Activated CD8-positive, alpha-beta memory T cell treated with anti-CD3 and anti-CD28 coated beads, Interleukin-2, amount 10 ng/mL, durations not matched to agents 7 days and 5 days (primary cell): ENCODE measurements at regions not wholly inside any gene's neighbourhood (a gene's known extent, or its start where the extent isn't known, plus 50 kb on each side); places are given as distances from the start of the nearest gene placed in this dataset.

Source experiments
- ATAC-seq: fragments of 150-1000 bp; cut with Tn5 transposase; one replicate; pipeline ENCODE4 v1.10.0; 2021; ENCODE audit warnings: moderate library complexity
- CTCF ChIA-PET: fragments of 350-600 bp; sonication (Branson Sonifier 250); formaldehyde crosslinking; loops from one replicate; lab custom pipeline; 2021; ENCODE audit warnings: antibody characterized with exemption; lab: Charles Lee
- DNase-seq: peaks from one replicate; pipeline ENCODE4 v3.0.0-alpha.2; 2020
- H3K27ac Mint-ChIP-seq: one replicate; pipeline ENCODE4 v1.8.0; 2021; ENCODE audit warnings: mild to moderate bottlenecking, mixed read lengths
- H3K27me3 Mint-ChIP-seq: one replicate; pipeline ENCODE4 v1.8.0; 2021; ENCODE audit warnings: mixed read lengths
- H3K36me3 Mint-ChIP-seq: one replicate; pipeline ENCODE4 v1.8.0; 2021; ENCODE audit warnings: mild to moderate bottlenecking, mixed read lengths
- H3K4me1 Mint-ChIP-seq: one replicate; pipeline ENCODE4 v1.8.0; 2021; ENCODE audit warnings: mixed read lengths
- H3K4me3 Mint-ChIP-seq: one replicate; pipeline ENCODE4 v1.8.0; 2021; ENCODE audit warnings: mild to moderate bottlenecking, moderate library complexity, mixed read lengths
- H3K9me3 Mint-ChIP-seq: one replicate; pipeline ENCODE4 v1.8.0; 2022; ENCODE audit warnings: low read depth, mixed read lengths

GRCh38 chr13:30359991-30360390 lies 52.6 kb upstream of the KATNAL1 start:
- no peak overlapping the region for H3K4me3 Mint-ChIP-seq
- CTCF ChIA-PET = no interaction called here
- DNase-seq (no peak), ATAC-seq (no peak)
- H3K9me3 Mint-ChIP-seq = no peaks in the 10 kb centered on the region
- peaks cover 21% of the 10 kb centered on the region for H3K4me1 Mint-ChIP-seq
- no peak overlapping the region for H3K27ac Mint-ChIP-seq
- H3K27me3 Mint-ChIP-seq = no peaks in the 10 kb centered on the region
- H3K36me3 Mint-ChIP-seq = peaks cover 39% of the 10 kb centered on the region

- H3K36me3 Mint-ChIP-seq = peaks cover 43% of the 10 kb centered on the region
- peaks cover 16% of the 10 kb centered on the region for H3K4me1 Mint-ChIP-seq
- ATAC-seq (no peak), DNase-seq (no peak)
- no peak overlapping the region for H3K27ac Mint-ChIP-seq
- CTCF ChIA-PET = interaction anchor here (1.9 kb wide), 1 partner anchor 9 kb away, joined by 4 read pairs; no protein-coding TSS in a partner anchor
- H3K27me3 Mint-ChIP-seq = no peaks in the 10 kb centered on the region
- H3K4me3 Mint-ChIP-seq = no peak overlapping the region
- no peaks in the 10 kb centered on the region for H3K9me3 Mint-ChIP-seq
Observed at GRCh38 chr13:30360586-30360985, 53.2 kb upstream of the KATNAL1 start.

GRCh38 chr13:30362005-30362788 lies 54.8 kb upstream of the KATNAL1 start:
- ATAC-seq = no peak
- H3K36me3 Mint-ChIP-seq = peaks cover 48% of the 10 kb centered on the region
- H3K9me3 Mint-ChIP-seq = no peaks in the 10 kb centered on the region
- H3K4me1 Mint-ChIP-seq = peaks cover 12% of the 10 kb centered on the region
- CTCF ChIA-PET = interaction anchor here (0.7 to 1.9 kb wide), 5 partner anchors 10 to 440 kb away, joined by 3 to 4 read pairs (median 4); no protein-coding TSS in a partner anchor
- no peak overlapping the region for H3K4me3 Mint-ChIP-seq
- H3K27ac Mint-ChIP-seq = peak overlapping the region; percentile 24
- DNase-seq = no peak
- no peaks in the 10 kb centered on the region for H3K27me3 Mint-ChIP-seq

DNA sequence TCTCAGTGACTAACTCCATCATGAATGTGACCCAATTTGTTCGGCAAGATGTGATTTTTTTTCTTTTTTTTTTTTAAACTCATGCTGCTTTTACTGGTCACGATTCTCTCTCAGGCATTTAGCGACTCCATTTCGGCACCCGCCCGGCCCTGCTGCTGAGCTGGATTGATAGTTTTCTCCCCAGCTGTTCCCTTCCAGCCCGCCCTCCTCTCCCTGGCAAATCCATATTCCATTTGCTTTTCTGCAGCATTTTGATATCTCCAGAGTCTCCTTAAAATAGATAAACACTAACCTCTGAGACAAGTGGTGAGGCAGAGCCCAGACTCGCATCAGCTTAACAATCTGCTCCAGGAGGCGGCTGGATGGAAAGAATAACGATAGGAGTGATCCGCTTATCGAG lies 55.5 kb upstream of the KATNAL1 start:
- peak overlapping the region; percentile 24 for H3K27ac Mint-ChIP-seq
- H3K4me3 Mint-ChIP-seq = no peak overlapping the region
- H3K27me3 Mint-ChIP-seq = no peaks in the 10 kb centered on the region
- no peak for DNase-seq
- CTCF ChIA-PET = interaction anchor here (1.0 to 1.1 kb wide), 3 partner anchors 9 to 440 kb away, joined by 3 to 4 read pairs (median 4); no protein-coding TSS in a partner anchor
- no peaks in the 10 kb centered on the region for H3K9me3 Mint-ChIP-seq
- no peak for ATAC-seq
- peaks cover 12% of the 10 kb centered on the region for H3K4me1 Mint-ChIP-seq
- peaks cover 51% of the 10 kb centered on the region for H3K36me3 Mint-ChIP-seq

DNA sequence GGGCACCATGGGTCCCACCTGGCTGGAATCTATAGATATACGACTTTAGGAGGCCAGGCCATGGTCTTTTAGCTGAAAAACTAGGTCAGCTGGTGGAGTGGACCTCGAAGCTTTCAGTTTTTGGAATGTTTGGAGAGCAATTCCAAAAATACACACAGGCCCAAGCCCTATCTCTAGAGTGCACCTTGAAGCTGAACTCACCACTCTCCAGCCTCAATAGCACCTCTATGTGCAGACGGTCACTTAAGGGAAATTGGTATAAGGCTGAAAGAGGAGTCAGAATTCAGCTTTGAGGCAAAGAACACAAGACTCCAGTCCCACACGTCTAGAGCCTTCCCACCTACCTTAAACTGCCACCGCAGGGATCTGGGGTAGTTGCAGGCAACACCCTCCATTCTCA lies 56.4 kb upstream of the KATNAL1 start:
- Mint-ChIP-seq H3K4me3 (no peak overlapping the region), H3K27ac (no peak overlapping the region), H3K27me3 (no peaks in the 10 kb centered on the region), H3K9me3 (no peaks in the 10 kb centered on the region), H3K4me1 (peaks cover 13% of the 10 kb centered on the region), H3K36me3 (peaks cover 53% of the 10 kb centered on the region)
- CTCF ChIA-PET = no interaction called here
- ATAC-seq (no peak), DNase-seq (no peak)

DNA sequence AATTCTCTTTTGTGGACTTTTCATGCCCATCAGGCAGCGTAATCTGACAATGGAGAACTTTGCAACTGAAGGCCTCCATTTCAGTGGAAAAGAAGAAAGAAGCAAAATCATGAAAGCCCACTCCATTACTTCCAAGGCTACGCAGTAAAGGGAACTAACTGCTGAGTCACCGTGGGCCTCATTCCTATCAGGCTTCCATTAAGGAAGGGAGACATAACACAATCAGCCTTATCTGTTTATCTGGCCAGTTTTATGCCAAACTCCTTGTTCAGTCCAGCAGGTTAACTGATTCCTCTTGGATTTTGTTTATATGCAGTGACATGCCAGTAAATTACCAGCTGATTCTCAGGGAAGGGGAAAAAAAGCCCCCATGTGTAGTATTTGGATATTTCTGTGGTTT lies 56.8 kb upstream of the KATNAL1 start:
- peaks cover 57% of the 10 kb centered on the region for H3K36me3 Mint-ChIP-seq
- DNase-seq (no peak), ATAC-seq (no peak)
- H3K9me3 Mint-ChIP-seq = no peaks in the 10 kb centered on the region
- H3K4me1 Mint-ChIP-seq = peaks cover 17% of the 10 kb centered on the region
- H3K27me3 Mint-ChIP-seq = no peaks in the 10 kb centered on the region
- CTCF ChIA-PET = no interaction called here
- H3K27ac Mint-ChIP-seq = no peak overlapping the region
- H3K4me3 Mint-ChIP-seq = no peak overlapping the region

DNA sequence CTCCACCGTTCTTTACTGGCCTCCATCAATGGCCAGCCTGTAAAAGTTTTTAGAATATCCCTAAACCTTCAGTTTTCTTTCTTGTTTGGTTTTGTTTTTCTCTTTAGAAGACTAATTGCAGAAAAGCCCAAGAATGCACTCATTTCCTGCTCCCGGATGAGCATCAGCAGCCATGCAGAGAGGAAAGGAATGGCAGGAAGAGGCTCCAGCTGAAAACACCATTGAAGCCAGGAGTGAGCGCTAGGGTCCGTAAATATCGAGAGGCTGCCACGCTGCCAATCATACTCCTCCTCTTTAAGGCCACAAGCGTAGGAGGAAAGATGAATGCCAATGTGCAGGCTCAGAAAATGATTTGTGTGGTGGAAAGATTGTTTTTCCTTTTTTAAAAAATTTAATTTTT lies 57.4 kb upstream of the UBE2L5 start:
- Mint-ChIP-seq H3K36me3 (peaks cover 55% of the 10 kb centered on the region), H3K27me3 (no peaks in the 10 kb centered on the region), H3K9me3 (no peaks in the 10 kb centered on the region), H3K4me3 (no peak overlapping the region), H3K4me1 (peaks cover 20% of the 10 kb centered on the region), H3K27ac (no peak overlapping the region)
- CTCF ChIA-PET = no interaction called here
- ATAC-seq (no peak), DNase-seq (no peak)

GRCh38 chr13:30366088-30366487 lies 56.2 kb upstream of the UBE2L5 start:
- Mint-ChIP-seq H3K36me3 (peaks cover 58% of the 10 kb centered on the region), H3K4me1 (peaks cover 32% of the 10 kb centered on the region), H3K27ac (no peak overlapping the region), H3K9me3 (no peaks in the 10 kb centered on the region), H3K27me3 (no peaks in the 10 kb centered on the region), H3K4me3 (no peak overlapping the region)
- CTCF ChIA-PET = interaction anchor here (1.0 to 1.3 kb wide), 2 partner anchors 13 to 23 kb away, joined by 3 read pairs; no protein-coding TSS in a partner anchor
- DNase-seq (no peak), ATAC-seq (no peak)

- ATAC-seq (no peak), DNase-seq (no peak)
- Mint-ChIP-seq H3K9me3 (no peaks in the 10 kb centered on the region), H3K4me1 (peaks cover 39% of the 10 kb centered on the region), H3K4me3 (no peak overlapping the region), H3K27ac (no peak overlapping the region), H3K27me3 (no peaks in the 10 kb centered on the region), H3K36me3 (peaks cover 54% of the 10 kb centered on the region)
- CTCF ChIA-PET = interaction anchor here (1.3 to 1.4 kb wide), 2 partner anchors 14 to 32 kb away, joined by 3 read pairs; no protein-coding TSS in a partner anchor
Observed at GRCh38 chr13:30367296-30367695, 55.0 kb upstream of the UBE2L5 start.

GRCh38 chr13:30370146-30370545 lies 52.1 kb upstream of the UBE2L5 start:
- Mint-ChIP-seq H3K9me3 (no peaks in the 10 kb centered on the region), H3K4me1 (peaks cover 59% of the 10 kb centered on the region), H3K4me3 (no peak overlapping the region), H3K27me3 (no peaks in the 10 kb centered on the region), H3K36me3 (peaks cover 51% of the 10 kb centered on the region), H3K27ac (peak overlapping the region; percentile 91)
- no peak for ATAC-seq
- DNase-seq = no peak
- CTCF ChIA-PET = interaction anchor here (1.6 to 2.5 kb wide), 2 partner anchors 14 to 237 kb away, joined by 4 to 10 read pairs; no protein-coding TSS in a partner anchor

DNA sequence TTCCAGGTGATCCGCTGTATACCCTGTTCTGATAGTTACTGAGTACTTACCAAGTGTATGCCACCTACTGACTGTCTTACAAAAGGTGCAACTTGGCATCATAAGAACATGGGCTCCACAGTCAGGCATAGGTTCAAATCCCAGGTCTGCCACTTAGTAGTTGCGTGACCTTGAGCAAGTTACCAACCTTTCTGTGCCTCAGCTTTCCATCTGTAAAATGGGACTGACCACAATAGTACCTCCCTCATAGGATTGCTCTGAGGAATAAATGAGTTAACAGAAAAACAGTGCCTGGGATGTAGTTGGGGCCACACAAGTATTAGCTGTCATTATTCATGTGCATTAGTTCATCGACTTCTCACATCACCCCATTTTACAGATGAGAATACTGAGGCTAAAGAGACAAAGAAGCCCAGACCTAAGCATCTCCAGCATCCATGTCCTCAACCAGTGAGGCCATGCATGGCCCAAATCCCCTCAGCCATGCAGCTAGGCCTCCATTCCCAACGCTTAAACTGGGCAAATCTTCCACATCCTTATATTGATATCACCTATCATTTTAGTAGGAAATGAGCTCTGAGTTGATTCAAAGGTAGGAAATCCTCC lies 51.3 kb upstream of the UBE2L5 start:
- peaks cover 68% of the 10 kb centered on the region for H3K4me1 Mint-ChIP-seq
- H3K4me3 Mint-ChIP-seq = peak overlapping the region; percentile 76
- H3K36me3 Mint-ChIP-seq = peaks cover 45% of the 10 kb centered on the region
- CTCF ChIA-PET = interaction anchor here (0.7 to 6.6 kb wide), 12 partner anchors 15 to 249 kb away, joined by 3 to 83 read pairs (median 4); partner anchors contain the start of gene HMGB1
- DNase-seq = no peak
- peak overlapping the region; percentile 91 for H3K27ac Mint-ChIP-seq
- no peaks in the 10 kb centered on the region for H3K9me3 Mint-ChIP-seq
- ATAC-seq = no peak
- no peaks in the 10 kb centered on the region for H3K27me3 Mint-ChIP-seq

DNA sequence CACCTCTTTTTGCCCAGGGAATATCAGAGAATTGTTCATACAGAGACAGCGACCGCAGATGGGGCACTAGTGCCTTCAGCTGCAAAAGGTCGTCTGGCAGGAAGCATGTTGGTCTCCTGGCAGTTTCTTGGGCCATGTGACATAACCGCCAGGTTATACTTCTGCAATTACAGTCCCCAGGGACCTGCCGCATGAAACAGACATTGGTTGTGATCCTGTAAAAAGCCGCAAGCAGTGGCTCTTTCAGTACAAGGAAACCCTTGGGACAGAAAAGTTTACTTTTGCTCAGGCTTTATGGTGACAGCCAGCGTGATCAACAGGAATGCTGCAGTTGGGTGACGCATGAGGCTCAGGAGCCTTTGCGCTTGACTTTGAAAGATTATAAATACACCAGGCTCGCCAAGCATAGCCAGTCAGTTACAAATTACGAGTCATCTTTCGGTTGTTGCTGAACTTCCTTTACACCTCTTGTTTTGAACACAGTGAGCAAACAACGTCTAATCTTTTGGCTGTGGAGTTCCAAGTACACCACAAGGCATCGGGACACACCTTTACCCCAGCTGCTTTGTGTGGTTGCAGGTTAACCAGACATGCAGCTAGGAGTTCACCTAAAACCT lies 50.5 kb upstream of the UBE2L5 start:
- CTCF ChIA-PET = interaction anchor here (0.9 to 6.6 kb wide), 13 partner anchors 9 to 257 kb away, joined by 3 to 83 read pairs (median 4); partner anchors contain the start of gene HMGB1
- H3K4me1 Mint-ChIP-seq = peaks cover 76% of the 10 kb centered on the region
- H3K9me3 Mint-ChIP-seq = no peaks in the 10 kb centered on the region

More for the DNA sequence above, 50.5 kb upstream of the UBE2L5 start:
- Mint-ChIP-seq H3K4me3 (peak overlapping the region; percentile 76), H3K36me3 (peaks cover 43% of the 10 kb centered on the region), H3K27ac (peak overlapping the region; percentile 91), H3K27me3 (no peaks in the 10 kb centered on the region)
- ATAC-seq (peak; percentile 40), DNase-seq (peak; percentile 89)
